GM18517 (cell line): ENCODE measurements at regions not wholly inside any gene's neighbourhood (a gene's known extent, or its start where the extent isn't known, plus 50 kb on each side); places are given as distances from the start of the nearest gene placed in this dataset.

Experiments
- ATAC-seq: cut with Tn5 transposase; IDR thresholded peaks from one replicate; pipeline ENCODE4 v1.9.1; 2021; ENCODE audit warnings: mild to moderate bottlenecking, moderate library complexity; ENCODE audit not compliant: unreplicated experiment

DNA sequence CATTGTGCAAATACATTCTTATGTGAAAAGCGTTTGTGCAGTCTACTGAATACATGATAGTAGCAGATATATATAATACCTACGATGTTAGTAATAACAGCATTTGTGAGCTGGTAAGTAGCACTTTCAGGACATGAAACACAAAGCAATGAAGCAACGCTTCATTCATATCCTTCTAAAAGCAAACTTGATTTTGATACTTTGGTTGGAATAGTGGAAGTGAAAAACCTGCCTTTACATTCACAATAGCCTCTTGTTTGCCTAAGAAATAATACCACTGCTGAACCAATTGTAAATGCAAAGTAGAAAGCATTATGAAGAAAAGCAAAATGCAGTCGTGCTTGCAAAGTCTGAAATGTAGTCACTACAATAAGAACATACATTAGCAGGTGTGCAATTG, 926.3 kb downstream of the FSTL5 start:
- no peak for ATAC-seq

DNA sequence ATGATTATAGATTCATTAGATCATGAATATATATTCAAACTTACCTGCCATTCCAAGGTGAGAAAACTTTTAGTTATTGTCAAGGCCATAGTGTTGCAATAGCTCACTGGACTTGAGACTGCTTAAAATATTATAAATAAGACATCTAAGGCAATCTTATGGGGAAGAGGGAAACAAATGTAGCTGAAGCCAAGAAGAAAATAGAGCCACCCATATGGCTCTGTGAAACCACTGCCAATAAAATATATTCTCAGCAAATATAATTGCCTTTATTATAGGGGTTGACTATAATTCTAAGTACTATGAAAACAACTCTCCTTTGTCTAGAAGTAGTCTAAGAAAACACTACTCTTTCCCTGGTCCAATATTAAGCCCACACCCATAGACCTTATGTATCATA, 938.5 kb downstream of the FSTL5 start:
- ATAC-seq, result no peak

DNA sequence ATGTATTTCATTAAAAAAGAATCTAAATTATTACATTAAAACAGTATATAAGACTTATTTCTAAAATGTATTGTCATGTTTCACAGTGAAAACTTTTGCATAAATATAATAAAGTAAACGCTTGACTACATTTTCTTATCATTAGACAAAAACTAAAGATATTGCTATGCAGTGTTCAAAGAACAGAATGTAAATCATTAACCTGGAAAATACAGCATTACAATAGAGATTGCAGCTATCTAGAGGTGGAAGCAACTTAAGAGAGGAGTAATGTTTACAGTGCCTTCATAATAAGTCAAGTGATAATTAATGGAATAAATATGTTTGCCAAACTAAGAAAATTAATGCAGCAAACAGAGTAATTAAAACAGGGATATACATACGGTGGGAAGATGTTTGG, 940.9 kb downstream of the FSTL5 start:
- no peak for ATAC-seq

DNA sequence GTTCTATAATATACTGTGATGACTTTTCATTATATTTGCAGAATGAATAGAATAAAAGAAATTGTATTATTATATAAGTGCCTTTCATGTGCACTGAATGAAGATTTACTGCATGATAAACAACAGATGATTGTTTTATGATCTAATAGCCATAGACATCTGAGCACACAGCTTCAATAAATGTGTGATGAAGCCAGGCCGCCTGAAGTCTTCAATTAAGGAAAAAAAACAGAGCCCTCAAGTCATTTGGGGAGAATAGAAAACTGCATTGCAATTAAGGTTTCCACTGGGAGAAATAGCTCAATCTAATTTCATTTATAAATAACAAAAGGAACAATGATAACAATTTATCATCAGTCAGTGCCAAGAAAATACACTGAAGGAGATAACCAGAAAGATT, 955.2 kb downstream of the FSTL5 start:
- no peak for ATAC-seq

DNA sequence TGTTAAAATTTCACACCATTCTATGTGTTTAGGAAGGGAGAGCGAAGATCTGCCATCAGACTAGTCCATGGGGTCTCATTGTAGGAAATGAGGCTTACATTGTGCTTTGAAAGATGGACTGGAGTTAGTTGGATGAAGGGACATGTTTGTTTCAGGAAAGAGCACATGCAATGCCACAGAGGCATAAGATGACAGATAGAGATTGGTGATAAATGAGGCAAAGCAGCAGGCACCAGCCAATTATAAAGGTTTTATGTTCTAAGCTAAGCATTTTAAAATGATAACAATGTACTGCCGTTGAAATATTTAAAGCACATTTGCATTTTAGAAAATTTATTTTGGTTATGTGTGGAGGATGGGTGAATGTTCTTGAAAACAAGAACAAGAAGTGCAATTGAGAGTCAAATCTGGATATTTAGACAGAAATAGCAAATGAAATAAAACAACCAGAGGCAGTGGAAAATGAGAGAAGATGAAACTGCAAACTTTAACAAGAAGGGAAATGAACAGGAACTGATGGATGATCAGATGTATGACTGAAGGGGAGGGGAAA, 957.2 kb downstream of the FSTL5 start:
- no peak for ATAC-seq

DNA sequence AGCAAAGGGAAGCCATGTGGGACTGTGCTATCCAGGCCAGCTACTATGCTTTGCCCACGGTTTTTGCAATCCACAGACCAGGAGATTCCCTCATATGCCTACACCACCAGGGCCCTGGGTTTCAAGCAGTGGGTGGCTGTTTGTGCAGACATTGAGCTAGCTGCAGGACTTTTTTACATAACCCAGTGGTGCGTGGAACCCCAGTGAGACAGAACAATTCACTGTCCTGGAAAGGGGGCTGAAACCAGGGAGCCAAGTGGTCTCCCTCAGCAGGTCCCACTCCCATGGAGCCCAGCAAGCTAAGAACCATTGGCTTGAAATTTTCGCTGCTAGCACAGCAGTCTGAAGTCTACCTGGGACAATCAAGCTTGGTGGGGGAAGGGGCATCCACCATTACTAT, 959.9 kb downstream of the FSTL5 start:
- no peak for ATAC-seq

DNA sequence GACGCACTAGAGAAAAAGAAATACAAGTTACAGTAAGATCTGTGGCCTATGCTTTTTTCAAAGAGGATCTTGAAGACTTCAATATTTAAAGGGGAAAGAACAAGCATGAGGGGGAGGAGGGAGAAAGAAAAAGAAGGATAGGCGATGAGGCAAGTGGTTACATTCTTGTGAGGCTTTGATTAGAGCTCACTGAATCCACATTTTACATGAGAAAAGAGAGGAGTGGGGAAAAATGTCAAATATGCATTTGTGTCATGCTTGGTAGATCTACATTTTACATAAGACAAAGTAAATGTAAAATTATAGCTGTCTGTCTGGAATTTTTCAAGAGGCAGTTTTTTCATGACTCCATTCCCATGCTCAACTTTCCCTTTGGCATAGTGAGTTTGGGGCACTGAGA, 965.9 kb downstream of the FSTL5 start:
- no peak for ATAC-seq

DNA sequence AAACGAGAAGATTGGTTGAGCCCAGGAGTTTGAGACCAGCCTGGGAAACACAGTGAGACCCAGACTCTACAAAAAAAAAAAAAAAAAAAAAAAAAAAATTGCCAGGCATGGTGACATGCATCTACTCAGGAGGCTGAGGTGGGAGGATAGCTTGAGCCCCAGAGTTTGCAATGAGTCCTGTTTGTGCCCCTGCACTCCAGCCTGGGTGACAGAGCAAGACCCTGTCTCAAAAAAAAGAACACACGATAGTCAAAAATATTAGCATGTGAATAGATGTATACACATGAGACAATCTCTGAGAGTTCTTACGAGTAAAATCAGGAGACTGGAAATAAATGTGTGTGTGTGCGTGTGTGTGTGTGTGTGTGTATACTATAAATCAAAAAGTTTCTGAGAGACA, 966.3 kb downstream of the FSTL5 start:
- no peak for ATAC-seq

DNA sequence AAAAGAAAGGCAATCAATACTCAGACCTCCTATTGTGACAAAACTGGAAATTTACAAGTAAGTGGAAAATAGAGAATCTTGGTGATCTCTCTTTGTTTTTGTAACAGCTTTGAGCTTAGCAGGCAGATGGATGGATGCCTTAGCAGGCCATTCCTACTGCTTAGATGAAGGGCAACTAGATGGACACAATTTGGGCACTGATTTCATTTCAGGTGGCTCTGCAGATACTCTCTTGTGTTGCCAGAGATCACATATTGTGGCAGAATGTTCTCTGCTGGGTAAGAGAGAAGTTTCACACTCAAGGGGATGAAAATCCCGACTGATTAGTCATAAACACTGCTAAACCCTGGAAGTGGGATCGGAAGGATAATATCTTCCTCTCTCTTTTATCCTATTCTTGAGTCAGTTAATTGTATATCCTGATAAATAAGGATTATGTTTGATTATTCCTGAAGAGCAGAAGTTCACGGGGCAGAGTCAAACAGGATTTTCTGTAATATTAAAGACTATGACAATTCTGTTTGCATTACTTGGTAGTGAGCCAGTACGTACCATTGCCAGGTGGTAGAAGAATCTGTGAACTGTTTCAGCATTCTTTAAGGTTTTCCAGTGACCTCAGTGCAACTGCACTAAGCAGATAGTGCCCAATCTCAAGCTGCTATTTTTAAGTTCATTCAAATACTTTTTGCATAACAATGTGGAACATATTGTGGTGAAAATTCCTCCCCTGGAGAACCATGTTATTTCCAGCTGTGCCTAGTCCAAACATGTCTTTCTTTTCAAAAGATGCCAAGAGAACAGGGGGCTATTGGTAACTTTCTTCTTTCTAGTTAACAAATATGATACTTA, 974.3 kb downstream of the FSTL5 start:
- ATAC-seq, result no peak

DNA sequence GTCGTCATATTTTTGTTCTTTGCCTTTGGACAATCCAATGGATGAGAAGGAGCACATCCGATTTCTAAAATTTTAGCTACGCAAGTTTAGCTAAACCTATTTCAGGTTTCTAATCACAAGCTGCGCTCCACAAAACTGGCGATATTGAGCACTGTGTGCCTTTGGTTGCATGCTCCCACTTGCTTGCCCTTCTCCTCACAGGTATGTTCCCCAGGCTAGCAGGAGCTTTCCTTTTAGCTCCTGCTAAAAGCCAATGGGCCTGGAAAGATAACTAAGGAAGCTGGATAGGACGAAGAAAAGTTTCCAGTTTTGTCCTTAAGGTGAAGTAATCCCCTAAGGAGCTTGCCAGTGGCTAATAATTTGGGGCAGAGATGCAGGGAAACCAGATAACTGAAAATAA, 975.2 kb downstream of the FSTL5 start:
- ATAC-seq, result no peak

DNA sequence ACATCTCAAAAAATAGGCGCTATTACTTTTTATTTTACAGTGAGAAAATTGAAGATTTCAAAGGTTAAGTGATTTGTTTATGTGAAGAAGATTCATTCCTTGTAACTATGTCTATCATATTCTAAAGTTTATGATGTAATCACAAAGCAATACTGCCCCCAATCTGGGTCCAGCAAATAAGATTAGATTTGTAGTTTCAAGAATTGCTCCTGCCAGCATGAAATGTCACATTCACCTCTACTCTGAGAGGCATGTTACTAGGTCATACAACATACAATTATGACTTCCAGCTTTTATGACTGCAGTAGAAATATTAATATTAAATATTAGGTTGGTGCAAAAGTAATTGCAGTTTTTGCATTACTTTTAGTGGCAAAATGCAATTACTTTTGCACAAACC, 976.2 kb downstream of the FSTL5 start:
- ATAC-seq, result no peak

DNA sequence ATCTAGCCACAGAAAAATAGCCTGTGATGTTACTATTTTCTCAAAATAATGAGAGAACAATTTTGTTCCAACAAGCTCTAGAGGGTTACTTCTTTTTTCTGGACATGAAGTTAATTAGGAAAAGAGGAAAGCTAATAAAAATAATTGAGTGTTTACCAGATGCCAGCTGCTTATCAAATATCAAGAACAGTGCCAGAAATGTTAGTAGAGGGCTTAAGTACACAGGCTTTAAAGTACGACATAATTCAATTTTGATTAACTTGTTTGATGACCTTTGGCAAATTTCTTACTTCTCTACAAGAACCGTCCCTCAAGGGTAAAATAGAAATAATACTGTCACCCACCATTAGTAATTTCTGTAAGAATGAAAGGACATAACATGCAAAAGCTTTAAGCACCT, 977.0 kb downstream of the FSTL5 start:
- no peak for ATAC-seq

DNA sequence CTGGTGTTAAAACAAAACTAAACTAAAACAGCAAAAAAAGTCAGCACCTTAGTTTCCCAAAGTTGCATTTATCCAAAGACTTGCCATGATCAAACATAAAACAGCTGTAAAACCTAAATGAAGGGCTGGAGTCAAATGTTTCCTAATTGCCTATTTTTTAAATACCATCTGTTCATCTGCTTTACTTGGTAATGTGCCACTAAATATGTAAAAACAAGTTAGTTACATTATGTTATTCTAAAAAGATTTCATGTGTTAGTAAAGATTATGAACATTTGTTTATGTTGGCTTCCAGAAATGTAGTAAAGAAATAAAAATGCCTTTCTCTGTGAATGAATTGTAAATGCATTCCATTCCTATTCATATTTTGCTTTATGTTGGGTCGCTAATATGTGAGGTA, 977.8 kb downstream of the FSTL5 start:
- no peak for ATAC-seq

DNA sequence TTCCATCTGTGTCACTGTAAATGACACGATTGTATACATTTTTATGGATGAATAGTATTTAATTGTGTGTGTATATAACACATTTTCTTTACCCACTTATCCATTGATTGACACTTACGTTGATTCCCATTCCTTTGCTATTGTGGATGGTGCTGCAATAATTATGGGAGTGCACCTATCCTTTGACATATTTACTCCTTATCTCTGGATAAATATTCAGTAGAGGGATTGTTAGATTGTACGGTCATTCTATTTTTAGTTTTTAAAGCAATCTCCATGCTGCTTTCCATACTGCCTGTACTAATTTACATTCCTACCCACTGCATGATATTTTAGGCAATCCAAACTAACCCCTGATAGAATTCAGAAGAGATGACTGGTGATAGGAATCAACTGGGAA, 980.1 kb downstream of the FSTL5 start:
- no peak for ATAC-seq

DNA sequence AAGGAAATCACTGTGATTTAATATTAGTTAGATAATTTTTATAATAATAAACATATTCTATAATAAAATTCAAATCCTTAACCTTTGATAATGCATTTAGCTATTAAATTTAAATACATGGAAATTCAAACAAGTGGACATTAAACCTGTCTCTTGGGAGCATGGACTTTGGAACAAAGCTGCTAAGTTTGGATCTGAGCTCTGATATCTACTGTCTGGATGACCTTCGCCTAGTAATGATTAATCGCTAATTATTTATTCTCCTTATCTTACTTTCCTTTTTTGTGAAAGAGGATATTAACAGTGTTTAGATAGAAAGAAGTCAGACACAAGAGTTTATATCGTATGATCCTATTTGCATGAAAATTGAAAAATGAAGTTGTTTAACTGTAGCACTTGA, 980.9 kb downstream of the FSTL5 start:
- ATAC-seq, result no peak

DNA sequence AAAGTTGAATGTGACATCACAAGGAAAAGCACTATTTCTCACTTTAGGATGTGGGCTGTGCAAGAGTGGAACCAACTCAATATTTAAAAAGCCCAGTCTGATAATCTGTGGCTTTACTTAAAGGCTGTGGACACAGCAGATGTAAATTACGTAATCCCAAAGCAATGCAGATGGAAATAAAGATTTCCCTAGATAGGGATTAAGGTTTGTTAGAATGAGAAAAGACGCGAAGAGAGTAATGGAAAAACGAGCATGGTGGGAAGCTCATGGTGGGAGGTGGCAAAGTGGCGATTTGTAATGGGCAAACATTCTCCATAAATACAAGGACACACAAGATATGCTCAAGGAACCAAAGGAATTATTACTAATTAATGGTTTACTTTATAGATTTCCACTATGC, 985.5 kb downstream of the FSTL5 start:
- no peak for ATAC-seq

DNA sequence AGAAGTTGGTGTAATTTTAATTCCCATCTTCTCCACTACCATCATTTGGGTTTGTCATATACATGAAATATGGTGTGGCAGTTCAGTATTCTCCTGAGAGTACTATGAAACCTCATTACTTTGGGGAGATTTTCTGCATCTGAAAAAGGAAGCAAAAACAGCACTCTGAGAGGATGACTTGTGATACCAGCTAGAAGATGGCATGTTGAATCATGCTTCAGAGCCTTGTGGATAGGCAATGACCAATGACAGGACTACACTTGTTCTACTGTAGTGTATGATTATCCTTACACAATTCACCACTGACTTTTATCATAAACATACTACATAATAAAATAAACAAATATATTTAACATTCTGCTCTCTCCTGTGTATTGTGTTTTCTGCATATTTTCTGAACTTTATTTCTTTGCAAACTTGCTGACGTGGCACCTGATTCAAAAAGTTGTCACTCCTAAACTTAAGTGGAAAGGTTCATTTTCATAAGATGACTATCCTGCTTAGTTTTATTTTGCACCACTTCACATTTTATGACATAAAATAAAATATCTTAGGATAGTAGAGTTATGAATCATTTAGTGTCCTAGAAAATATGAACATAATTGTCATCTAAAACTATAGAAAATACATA, 991.3 kb downstream of the FSTL5 start:
- ATAC-seq, result no peak

DNA sequence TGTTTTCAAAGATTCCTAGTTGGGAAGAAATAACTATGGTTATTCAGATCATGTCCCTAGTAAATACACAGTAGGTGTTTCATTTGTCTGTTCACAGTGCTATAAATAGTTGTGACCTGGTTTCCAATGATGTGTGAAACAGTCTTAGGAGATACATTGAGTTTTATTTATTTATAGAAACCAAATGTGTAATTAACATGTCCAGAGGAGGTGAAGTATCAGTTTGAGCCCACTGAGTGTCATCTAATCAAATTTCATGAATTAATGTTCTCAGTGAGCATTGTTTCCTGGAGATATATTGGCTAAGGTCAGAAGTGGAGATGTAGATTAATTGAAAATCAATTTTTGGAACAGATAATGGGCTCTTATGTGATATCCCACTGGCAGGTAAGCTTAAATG, 996.3 kb downstream of the FSTL5 start:
- no peak for ATAC-seq

DNA sequence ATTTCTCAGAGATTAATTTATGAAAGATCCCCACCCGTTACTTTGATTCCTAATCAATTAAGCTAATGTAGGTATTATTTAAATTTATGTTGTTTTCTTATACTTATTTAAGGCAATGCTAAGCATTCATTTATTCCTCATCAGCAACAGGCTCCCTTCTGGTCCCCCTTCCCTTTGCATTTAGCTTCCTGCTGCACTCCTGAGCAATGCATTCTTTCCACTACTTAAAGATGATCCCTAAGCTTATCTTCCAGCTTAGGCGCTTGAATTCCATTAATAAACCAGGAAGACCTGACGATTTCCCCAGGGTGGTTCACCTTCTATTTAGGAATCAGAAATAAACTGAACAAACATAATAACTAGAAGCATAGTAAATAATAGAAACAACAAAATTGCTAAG, 1003.1 kb downstream of the FSTL5 start:
- no peak for ATAC-seq

DNA sequence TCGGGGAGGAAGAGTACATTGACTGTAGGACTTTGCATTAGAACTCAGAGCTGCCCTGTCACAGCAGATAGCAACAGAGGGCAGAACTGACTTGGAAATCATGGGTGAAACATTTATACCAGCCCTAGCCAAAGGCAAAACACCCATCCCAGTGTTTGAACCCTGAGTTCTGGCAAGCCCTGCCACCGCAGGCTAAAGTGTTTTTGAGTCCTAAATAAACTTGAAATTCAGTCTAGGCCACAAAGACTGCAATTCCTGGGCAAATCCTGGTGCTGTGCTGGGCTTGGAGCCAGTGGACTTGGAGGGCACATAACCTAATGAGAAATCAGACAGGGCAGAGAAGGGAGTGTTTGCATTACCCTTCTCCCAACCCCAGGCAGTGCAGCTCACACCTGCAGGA, 1015.7 kb downstream of the FSTL5 start:
- ATAC-seq, result no peak

DNA sequence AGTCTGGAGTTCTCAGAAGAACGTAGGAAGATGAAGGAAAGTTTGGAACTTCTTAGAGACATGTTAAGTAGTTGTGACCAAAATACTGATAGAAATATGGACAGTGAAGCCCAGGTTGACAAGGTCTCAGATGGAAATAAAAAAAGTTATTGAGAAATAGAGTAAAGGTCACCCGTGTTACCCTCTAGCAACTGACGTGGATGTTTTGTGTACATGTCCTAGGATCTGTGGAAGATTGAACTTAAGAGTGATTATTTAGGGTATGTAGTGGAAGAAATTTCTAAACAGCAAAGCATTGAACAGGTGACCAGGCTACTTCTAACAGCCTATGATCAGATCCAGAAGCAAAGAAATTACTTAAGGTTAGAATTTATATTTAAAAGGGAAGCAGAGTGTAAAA, 1020.4 kb downstream of the FSTL5 start:
- no peak for ATAC-seq

DNA sequence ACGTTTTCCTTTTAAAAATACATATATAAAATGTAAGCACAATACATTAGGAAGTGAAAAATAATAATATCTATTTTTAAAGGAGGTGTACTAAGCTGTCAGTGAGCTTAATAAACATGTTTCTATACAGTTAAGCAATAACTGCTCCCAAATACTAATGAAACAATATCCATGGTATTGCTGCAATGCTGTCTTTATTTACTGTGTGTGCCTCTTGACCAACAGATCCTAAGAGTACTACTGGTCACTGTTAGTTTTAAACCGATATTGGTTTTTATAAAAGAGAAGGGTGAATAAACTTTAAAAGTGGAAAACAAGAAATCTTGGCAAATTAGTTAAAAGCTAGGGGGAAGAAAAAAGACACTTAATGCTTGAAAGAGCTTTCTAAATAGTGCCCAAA, 1029.0 kb downstream of the FSTL5 start:
- no peak for ATAC-seq
